Omental fat pad (tissue), 3 donors: ENCODE measurements at regions not wholly inside any gene's neighbourhood (a gene's known extent, or its start where the extent isn't known, plus 50 kb on each side); places are given as distances from the start of the nearest gene placed in this dataset.

Experiments used
- ATAC-seq: fragments of 150-250 bp; one replicate; pipeline ENCODE4 v1.9.1; 2016; ENCODE audit warnings: mild to moderate bottlenecking, moderate library complexity; ENCODE audit not compliant: low FRiP score
- DNase-seq: peaks from one replicate; pipeline ENCODE4 v3.0.0-alpha.2; 2019; ENCODE audit warnings: low spot score
- TF ChIP-seq, protein P1 (sequence below), 3 donors: fragments of 450-650 bp; IDR thresholded peaks; one replicate each; pipeline ENCODE4 v1.5.1; 2016 to 2017; ENCODE audit warnings: antibody characterized with exemption in 3 of 3, mild to moderate bottlenecking in 3 of 3, moderate library complexity in 2 of 3

DNA sequence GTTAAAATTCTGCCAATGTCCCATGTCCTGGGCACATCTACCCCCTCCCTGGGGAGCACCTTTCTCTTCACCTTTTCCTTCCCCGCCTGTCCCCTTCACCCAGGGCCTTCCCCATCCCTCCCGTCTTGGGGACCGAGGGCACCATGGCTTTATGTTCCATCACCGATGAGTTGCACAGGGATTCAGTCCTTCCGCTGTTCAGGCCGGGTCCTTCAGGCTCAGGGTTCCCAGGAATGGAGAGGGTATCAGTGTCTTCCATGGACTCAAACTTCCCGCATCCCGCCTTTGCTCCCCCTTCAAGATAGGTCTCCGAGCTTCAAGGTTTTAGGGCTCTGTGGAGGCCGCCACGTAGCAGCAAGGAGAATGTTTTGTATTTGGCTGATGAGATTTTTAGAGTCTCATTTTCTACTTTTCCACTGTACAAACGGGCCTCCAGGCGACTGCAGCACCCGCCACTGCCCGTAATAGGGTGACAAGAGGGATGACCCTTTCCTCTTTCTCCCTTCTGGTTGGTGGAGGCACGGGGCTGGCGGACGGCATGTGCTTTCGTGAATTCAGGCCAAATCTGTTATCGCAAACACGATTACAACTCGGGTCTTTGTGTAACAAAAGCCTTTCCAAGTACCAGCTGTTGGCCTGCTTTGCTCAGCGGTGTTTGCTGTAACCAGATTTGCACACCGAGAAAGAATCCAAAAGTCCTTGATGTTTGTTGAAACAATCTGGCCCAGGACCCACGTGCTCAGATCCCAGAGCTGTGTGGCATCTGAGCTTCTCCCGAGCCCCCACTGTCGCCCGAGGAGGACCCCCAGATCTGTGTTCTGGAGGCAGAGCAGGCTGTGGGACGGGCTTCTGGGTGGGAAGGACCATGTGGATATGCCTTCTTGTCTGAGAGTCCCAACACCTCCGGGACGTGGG is 236.3 kb downstream of the SEC14L1 start:
- ATAC-seq: no peak
- TF ChIP-seq, protein P1, sequence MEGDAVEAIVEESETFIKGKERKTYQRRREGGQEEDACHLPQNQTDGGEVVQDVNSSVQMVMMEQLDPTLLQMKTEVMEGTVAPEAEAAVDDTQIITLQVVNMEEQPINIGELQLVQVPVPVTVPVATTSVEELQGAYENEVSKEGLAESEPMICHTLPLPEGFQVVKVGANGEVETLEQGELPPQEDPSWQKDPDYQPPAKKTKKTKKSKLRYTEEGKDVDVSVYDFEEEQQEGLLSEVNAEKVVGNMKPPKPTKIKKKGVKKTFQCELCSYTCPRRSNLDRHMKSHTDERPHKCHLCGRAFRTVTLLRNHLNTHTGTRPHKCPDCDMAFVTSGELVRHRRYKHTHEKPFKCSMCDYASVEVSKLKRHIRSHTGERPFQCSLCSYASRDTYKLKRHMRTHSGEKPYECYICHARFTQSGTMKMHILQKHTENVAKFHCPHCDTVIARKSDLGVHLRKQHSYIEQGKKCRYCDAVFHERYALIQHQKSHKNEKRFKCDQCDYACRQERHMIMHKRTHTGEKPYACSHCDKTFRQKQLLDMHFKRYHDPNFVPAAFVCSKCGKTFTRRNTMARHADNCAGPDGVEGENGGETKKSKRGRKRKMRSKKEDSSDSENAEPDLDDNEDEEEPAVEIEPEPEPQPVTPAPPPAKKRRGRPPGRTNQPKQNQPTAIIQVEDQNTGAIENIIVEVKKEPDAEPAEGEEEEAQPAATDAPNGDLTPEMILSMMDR (IDR thresholded peaks at IDR 0.05): no peak
- DNase-seq: no peak

DNA sequence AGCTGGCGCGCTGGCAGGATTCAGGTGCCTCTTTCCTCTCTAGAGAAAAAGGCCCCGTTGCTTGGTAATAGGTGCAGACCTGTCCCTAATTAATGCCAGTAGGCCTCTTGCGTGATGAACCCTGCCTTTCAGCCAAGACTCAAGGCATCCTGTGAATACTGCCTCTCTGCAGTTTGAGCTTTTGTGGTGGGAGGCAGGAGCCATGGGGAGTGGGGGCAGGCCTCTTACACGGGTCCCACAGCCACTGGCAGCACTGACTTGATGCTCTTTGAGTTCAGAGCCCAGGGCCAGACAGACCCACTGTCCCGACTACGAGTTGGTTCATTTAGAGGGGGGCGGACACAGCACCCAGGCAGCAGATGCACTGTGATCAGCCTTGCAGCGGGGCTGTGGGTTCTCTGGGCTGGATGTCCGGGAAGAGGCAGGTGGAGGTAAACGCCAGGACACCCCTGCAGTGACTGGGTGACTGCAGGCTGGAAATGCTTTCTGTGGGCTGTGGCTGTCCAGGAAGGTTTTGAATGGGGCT is 237.0 kb downstream of the SEC14L1 start:
- TF ChIP-seq, protein P1 (IDR thresholded peaks at IDR 0.05): no peak
- DNase-seq (no peak), ATAC-seq (no peak)

DNA sequence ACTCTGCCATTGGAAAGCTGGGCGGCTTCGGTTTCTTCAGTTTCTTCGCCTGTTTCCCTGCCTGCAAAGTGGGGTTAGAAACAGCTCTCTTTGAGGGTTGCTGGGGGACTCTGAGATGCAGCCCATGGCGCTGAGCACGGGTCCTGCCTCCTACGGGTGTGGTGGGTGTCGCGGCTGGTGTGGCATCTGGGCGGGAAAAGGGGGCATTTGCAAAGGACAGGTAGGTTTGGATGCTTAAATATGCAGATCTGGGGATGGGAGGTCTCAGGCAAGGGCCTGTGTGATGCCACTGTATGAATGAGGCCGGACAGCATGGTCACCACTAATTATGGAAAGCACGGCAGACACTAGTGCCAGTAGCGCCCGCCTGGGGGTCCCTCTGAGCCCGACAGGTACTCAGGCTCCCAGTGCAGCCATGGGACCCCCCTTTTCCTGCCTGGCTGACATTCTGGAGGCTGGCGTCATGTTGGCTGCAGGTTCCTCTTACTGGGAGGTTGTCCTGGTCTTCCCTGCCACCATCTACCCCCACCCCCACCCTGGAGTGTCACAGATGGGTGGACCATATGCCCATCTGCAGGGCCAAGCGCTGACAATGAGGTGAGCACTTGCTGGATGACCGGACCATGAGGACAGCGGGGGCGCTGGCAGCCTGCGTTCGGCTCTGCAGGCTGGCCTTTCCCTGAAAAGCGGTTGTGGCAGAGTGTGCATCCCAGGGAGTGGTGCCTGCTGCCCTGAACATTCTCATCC is 237.7 kb downstream of the SEC14L1 start:
- TF ChIP-seq, protein P1 (IDR thresholded peaks at IDR 0.05): no peak
- ATAC-seq: no peak
- no peak for DNase-seq

DNA sequence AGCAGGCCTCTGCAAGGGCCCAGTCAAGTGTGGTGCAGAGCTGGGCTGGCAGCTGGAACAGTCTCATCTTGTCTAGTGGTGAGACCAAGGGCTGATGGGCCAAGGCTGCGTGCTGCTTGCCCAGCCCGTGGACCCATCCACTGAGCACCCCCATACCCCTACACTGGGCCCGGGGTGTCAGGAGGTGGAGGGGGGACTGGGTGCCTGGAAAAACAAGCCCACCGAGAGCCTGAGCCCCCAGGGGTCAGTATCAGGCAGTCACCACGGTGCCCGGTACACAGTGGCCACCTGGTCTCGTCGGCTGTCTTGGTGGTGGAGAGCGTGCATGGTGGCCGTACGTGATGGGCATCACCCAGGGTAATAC is 238.3 kb downstream of the SEC14L1 start:
- DNase-seq (no peak), ATAC-seq (no peak)
- TF ChIP-seq, protein P1 (IDR thresholded peaks at IDR 0.05): no peak

DNA sequence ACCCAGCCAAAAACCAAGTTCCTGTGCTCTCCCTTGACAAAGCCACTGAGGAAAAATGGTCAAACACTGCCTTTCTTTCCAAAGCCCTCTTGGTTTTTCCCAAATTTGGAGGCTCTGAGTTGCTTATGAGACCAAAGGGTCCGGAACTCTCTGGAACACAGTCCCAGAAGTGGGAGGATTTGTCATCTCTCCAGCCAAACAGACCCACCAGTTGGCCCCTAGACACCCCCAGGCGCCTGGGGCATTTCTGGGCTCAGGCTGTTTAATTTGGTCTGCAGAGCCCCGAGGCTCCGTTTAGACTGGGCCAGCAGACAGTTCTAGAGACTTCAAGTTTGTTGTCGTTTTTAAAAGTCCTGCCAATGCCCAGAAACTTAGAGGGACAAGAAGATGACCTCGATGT is 239.1 kb downstream of the SEC14L1 start:
- DNase-seq (no peak), ATAC-seq (no peak)
- TF ChIP-seq, protein P1 (IDR thresholded peaks at IDR 0.05): no peak

DNA sequence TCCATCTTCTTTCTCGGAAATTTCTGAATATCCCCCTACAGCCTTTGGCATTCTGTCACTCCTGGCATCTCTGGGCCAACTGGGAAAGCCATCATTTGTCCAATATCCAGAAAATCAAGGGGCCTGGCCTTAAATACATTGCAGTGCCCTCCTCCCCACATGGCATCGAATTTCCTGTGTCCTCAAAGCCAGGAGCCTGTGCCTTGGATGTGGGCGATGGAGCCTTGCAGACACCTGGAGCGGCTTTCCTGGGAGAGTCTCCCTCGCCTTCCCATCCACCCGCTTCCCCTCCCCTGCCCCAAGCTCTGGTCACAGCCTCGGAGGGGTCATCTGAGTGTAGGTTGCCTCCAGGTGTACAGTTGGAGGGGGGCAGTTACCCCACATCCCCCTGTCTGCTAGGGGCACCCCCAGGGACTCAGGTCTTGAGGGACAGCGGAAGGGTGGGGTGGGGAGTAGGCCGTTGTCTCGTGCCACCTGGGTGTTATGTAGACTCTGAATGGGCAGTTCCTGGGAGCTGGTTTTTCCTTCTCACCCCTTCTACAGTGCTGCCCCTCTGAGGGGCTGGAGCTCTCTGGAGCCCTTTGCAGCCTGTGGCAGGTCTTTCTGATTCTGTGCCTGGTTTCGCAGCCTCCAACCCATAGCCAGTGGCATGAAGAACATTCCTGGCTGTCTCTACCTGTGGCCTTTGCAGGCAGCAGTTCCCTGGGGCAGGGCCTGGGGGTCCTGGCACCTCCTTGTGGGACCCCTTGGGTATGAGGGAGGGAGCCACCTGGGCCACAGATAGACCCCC is 239.8 kb downstream of the SEC14L1 start:
- DNase-seq (no peak), ATAC-seq (no peak)

More for the DNA sequence above, 239.8 kb downstream of the SEC14L1 start:
- TF ChIP-seq, protein P1 (IDR thresholded peaks at IDR 0.05): no peak
